Testis (tissue), 2 donors: ENCODE measurements at regions not wholly inside any gene's neighbourhood (a gene's known extent, or its start where the extent isn't known, plus 50 kb on each side); places are given as distances from the start of the nearest gene placed in this dataset.

Experiments used
- POLR2A ChIP-seq: fragments of 450-650 bp; IDR thresholded peaks from one replicate; pipeline ENCODE4 v1.6.1; 2017; ENCODE audit warnings: antibody characterized with exemption, mild to moderate bottlenecking, moderate library complexity
- TF ChIP-seq, protein P1 (sequence below), 3 experiments: fragments of 450-650 bp in 2 of 3; fragments of 200-600 bp in 1 of 3; sonication (generic) in 1 of 3; IDR thresholded peaks; one replicate each; pipeline ENCODE4 v1.5.1; 2016 to 2019; ENCODE audit warnings: antibody characterized with exemption in 3 of 3, mild to moderate bottlenecking in 2 of 3, moderate library complexity in 1 of 3

DNA sequence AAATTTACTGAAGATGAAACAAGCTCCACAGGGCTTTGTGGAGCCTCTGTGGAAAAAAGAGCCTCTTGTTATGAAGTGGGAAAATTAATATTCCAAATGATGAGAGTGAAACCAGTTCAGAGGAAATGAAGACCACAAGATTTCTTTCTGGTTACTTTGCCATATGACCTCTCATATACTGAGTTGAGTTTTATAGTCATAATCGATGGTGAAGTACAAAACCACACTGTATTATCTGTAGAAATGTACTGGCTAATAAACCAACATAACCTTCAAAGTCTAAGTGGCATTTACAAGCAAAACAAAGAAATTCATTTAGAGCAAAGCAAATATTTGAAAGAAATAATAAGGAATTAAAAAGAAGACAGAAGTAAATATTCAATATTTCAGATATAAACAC lies 662.6 kb upstream of the ZWINT start:
- TF ChIP-seq, protein P1, sequence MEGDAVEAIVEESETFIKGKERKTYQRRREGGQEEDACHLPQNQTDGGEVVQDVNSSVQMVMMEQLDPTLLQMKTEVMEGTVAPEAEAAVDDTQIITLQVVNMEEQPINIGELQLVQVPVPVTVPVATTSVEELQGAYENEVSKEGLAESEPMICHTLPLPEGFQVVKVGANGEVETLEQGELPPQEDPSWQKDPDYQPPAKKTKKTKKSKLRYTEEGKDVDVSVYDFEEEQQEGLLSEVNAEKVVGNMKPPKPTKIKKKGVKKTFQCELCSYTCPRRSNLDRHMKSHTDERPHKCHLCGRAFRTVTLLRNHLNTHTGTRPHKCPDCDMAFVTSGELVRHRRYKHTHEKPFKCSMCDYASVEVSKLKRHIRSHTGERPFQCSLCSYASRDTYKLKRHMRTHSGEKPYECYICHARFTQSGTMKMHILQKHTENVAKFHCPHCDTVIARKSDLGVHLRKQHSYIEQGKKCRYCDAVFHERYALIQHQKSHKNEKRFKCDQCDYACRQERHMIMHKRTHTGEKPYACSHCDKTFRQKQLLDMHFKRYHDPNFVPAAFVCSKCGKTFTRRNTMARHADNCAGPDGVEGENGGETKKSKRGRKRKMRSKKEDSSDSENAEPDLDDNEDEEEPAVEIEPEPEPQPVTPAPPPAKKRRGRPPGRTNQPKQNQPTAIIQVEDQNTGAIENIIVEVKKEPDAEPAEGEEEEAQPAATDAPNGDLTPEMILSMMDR (IDR thresholded peaks at IDR 0.05), result no peak
- no peak for TF ChIP-seq POLR2A
